HepG2 (cell line): ENCODE measurements at regions not wholly inside any gene's neighbourhood (a gene's known extent, or its start where the extent isn't known, plus 50 kb on each side); places are given as distances from the start of the nearest gene placed in this dataset.

Experiments
- CTCF ChIP-seq: sonication (generic); formaldehyde crosslinking; IDR thresholded peaks from 2 replicates; pipeline ENCODE4 v1.5.0; 2020; ENCODE audit warnings: mild to moderate bottlenecking, missing genetic modification reagents, moderate library complexity
- EP300 ChIP-seq, 3 experiments: sonication (generic) in 1 of 3; formaldehyde crosslinking in 1 of 3; IDR thresholded peaks; 2 replicates each; pipeline versions ENCODE4 v1.5.1 to v1.6.1; 2011 to 2020; ENCODE audit warnings: low read depth in 2 of 3, low read length in 2 of 3, borderline replicate concordance in 1 of 3, improper control_type of control experiment in 1 of 3, mild to moderate bottlenecking in 1 of 3, missing genetic modification reagents in 1 of 3, moderate library complexity in 1 of 3
- MYPOP ChIP-seq: sonication (generic); formaldehyde crosslinking; IDR thresholded peaks from 2 replicates; pipeline ENCODE4 v1.8.1; 2023; ENCODE audit warnings: mild to moderate bottlenecking, moderate library complexity, missing genetic modification reagents
- NFIC ChIP-seq: IDR thresholded peaks from 2 replicates; pipeline ENCODE4 v1.6.1; 2012; ENCODE audit warnings: mild to moderate bottlenecking, low read length, inconsistent platforms
- TAF1 ChIP-seq: sonication (generic); formaldehyde crosslinking; IDR thresholded peaks from 2 replicates; pipeline ENCODE4 v1.4.0; 2020; ENCODE audit warnings: missing genetic modification reagents

DNA sequence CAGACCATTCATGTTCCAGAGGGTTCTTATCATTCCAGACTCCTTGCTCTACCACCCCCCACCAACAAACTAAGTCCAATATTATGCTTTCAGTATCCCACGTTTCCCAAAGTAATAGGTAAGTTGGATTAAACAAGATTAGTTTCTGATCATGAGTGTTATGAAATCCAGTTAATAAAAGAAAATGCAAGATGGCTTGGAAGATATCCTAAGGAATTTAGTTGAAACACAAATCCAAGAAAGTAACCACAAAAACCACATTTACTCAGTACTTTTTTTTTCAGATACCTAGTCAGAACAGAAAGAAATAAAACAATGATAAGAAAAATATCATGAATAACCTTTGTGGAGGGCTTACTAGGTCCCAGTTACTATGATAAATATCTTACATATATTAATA is 119.4 kb upstream of the MIR17HG start:
- TF ChIP-seq TAF1 (CRISPR knock-in tag) = no peak
- no peak for TF ChIP-seq NFIC
- TF ChIP-seq CTCF (CRISPR knock-in tag) = no peak
- TF ChIP-seq MYPOP (CRISPR knock-in tag) = no peak
- no peak for TF ChIP-seq EP300 (IDR thresholded peaks at IDR 0.05; ENCODE audit: low read depth in 2 of 2, low read length in 2 of 2)
- TF ChIP-seq EP300 (CRISPR knock-in tag; IDR thresholded peaks at IDR 0.05; ENCODE audit: borderline replicate concordance) = no peak
